ENCODE measurements at regions not wholly inside any gene's neighbourhood (a gene's known extent, or its start where the extent isn't known, plus 50 kb on each side); places are given as distances from the start of the nearest gene placed in this dataset.

DNA sequence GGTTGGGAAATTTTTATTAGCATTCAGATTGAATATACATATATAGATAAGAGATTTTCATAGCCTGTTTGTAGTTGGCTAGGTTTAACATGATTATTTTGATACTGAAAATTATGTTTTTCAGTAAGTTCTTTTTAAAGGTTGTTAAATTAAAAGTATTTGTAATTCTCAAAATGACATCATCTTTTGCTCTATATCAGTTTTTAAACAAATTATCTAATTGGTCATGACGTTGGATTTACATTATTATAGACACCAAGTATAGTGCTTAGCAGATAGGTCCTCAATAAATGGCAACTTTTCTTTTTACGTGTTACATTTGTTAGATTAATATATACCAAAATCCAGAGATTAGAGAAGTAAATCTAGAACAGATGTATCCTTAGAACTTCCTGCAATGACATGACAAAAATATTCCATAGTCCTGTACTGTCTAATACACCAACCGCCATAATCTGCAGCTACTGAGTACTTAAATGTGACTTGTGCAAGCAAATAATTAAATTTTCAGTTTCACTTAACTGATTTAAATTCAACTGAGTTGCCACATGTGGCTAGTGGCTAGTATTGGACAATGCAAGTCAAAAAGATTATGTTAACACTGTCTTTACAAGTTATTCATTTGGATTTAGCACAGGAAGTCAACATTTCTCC lies 1613.1 kb upstream of the TENM3 start:
- no peaks in the 10 kb centered on the region for H3K4me1 ChIP-seq (ENCODE audit: control insufficient read depth in 1 of 2, insufficient read depth in 2 of 2, low read length in 2 of 2)
- H3K79me2 ChIP-seq (ENCODE audit: insufficient read depth, low read length): no peaks in the 10 kb centered on the region
- no peak for DNase-seq
- no peaks in the 10 kb centered on the region for H3K27me3 ChIP-seq (ENCODE audit: control insufficient read depth in 2 of 2, insufficient read depth in 2 of 2, low read length in 2 of 2)
- Mint-ChIP-seq H3K27ac (no peak overlapping the region), H3K9me3 (peaks cover 0 to 3% (median 0%) of the 10 kb centered on the region in 7 donors), H3K27me3 (ENCODE audit: low read depth in 3 of 3) (peaks cover 0 to 2% (median 0%) of the 10 kb centered on the region in 3 donors), H3K4me3 (no peak overlapping the region), H3K4me1 (no peaks in the 10 kb centered on the region), H3K36me3 (no peaks in the 10 kb centered on the region)
- H3K9me3 ChIP-seq (replicated peaks in 1 of 2; ENCODE audit: control insufficient read depth in 1 of 2, insufficient read depth in 1 of 2, low read length in 2 of 2): no peaks in the 10 kb centered on the region
- H3K9ac ChIP-seq (ENCODE audit: insufficient read depth, low read length, poor library complexity, severe bottlenecking): no peak overlapping the region
- H3K4me2 ChIP-seq (replicated peaks; ENCODE audit: extremely low read depth, low read length, poor library complexity, severe bottlenecking): no peak overlapping the region
- WGBS (ENCODE audit: insufficient coverage): no CpG with 5 or more reads among the region's 3 CpGs
- no peak overlapping the region for H3K27ac ChIP-seq (ENCODE audit: low read depth in 1 of 2, low read length in 2 of 2)
- no peak overlapping the region for H2AFZ ChIP-seq (ENCODE audit: insufficient read depth, low read depth, low read length, poor library complexity, severe bottlenecking)
- H3K4me3 ChIP-seq (replicated peaks in 1 of 3; ENCODE audit: low read depth in 2 of 3, low read length in 3 of 3): no peak overlapping the region
- intact Hi-C loops (cut with micrococcal nuclease): no loop called here
- H3K36me3 ChIP-seq (replicated peaks in 1 of 2; ENCODE audit: control insufficient read depth in 1 of 2, insufficient read depth in 2 of 2, low read length in 2 of 2): no peaks in the 10 kb centered on the region
- TF ChIP-seq, protein P1, sequence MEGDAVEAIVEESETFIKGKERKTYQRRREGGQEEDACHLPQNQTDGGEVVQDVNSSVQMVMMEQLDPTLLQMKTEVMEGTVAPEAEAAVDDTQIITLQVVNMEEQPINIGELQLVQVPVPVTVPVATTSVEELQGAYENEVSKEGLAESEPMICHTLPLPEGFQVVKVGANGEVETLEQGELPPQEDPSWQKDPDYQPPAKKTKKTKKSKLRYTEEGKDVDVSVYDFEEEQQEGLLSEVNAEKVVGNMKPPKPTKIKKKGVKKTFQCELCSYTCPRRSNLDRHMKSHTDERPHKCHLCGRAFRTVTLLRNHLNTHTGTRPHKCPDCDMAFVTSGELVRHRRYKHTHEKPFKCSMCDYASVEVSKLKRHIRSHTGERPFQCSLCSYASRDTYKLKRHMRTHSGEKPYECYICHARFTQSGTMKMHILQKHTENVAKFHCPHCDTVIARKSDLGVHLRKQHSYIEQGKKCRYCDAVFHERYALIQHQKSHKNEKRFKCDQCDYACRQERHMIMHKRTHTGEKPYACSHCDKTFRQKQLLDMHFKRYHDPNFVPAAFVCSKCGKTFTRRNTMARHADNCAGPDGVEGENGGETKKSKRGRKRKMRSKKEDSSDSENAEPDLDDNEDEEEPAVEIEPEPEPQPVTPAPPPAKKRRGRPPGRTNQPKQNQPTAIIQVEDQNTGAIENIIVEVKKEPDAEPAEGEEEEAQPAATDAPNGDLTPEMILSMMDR (IDR thresholded peaks at IDR 0.05): no peak
- no peaks in the 10 kb centered on the region for H4K20me1 ChIP-seq (ENCODE audit: insufficient read depth, low read length)

DNA sequence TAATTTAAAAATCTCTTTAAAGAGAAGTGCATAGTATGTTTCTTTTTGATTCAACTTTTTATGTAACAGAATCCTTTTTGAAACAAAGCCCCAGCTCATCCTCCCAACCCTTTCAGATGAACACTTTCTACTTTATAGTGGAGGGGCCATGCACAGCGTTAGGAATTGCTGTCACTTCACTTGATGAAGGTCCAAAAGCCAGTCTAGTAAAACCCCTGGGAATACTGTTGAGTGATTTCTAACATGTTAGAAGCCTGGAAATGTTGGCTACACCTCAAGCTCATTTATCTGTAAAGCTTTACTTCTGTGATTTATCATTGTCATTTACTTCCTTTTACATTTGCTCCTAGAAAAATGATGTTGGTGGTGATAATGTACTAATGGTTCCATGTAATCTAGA lies 1608.9 kb upstream of the TENM3 start:
- no peak overlapping the region for H3K4me3 ChIP-seq (replicated peaks in 1 of 3; ENCODE audit: low read depth in 2 of 3, low read length in 3 of 3)
- Mint-ChIP-seq H3K4me1 (no peaks in the 10 kb centered on the region), H3K27ac (no peak overlapping the region), H3K36me3 (no peaks in the 10 kb centered on the region), H3K27me3 (ENCODE audit: low read depth in 3 of 3) (peaks cover 0 to 4% (median 0%) of the 10 kb centered on the region in 3 donors), H3K9me3 (no peaks in the 10 kb centered on the region), H3K4me3 (no peak overlapping the region)
- TF ChIP-seq, protein P1 (IDR thresholded peaks at IDR 0.05): no peak
- H3K79me2 ChIP-seq (ENCODE audit: insufficient read depth, low read length): no peaks in the 10 kb centered on the region
- no peak overlapping the region for H3K27ac ChIP-seq (ENCODE audit: low read depth in 1 of 2, low read length in 2 of 2)
- no peaks in the 10 kb centered on the region for H3K9me3 ChIP-seq (replicated peaks in 1 of 2; ENCODE audit: control insufficient read depth in 1 of 2, insufficient read depth in 1 of 2, low read length in 2 of 2)
- intact Hi-C loops (cut with micrococcal nuclease): no loop called here
- H2AFZ ChIP-seq (ENCODE audit: insufficient read depth, low read depth, low read length, poor library complexity, severe bottlenecking): no peak overlapping the region
- WGBS (ENCODE audit: insufficient coverage): no CpG with 5 or more reads among the region's 1 CpG
- H3K27me3 ChIP-seq (ENCODE audit: control insufficient read depth in 2 of 2, insufficient read depth in 2 of 2, low read length in 2 of 2): no peaks in the 10 kb centered on the region
- no peaks in the 10 kb centered on the region for H4K20me1 ChIP-seq (ENCODE audit: insufficient read depth, low read length)
- no peaks in the 10 kb centered on the region for H3K36me3 ChIP-seq (replicated peaks in 1 of 2; ENCODE audit: control insufficient read depth in 1 of 2, insufficient read depth in 2 of 2, low read length in 2 of 2)
- DNase-seq: no peak
- no peak overlapping the region for H3K9ac ChIP-seq (ENCODE audit: insufficient read depth, low read length, poor library complexity, severe bottlenecking)
- H3K4me1 ChIP-seq (ENCODE audit: control insufficient read depth in 1 of 2, insufficient read depth in 2 of 2, low read length in 2 of 2): no peaks in the 10 kb centered on the region
- H3K4me2 ChIP-seq (replicated peaks; ENCODE audit: extremely low read depth, low read length, poor library complexity, severe bottlenecking): no peak overlapping the region

All from CD14-positive monocyte (primary cell).